ENCODE measurements at regions not wholly inside any gene's neighbourhood (a gene's known extent, or its start where the extent isn't known, plus 50 kb on each side); places are given as distances from the start of the nearest gene placed in this dataset.

DNA sequence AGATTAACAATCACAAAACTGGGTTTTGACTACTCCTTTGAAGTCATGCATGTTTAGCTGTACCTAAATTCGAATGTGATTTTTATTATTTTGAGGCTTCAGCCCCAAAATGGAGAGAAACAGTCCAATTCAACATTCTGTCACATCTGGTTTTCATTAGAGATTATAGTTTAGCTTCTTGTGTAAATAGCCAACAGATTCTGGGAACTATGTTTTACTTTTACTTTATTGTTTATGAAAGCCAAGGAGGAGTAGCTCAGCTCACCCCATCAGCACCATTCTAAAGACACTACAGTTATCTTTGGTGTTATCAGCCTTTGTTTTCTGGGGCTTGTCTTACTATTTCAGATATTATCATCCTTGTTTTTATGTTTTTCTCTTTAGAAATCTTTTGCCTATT is 465.0 kb upstream of the CWC22 start:
- TF ChIP-seq, protein P1, sequence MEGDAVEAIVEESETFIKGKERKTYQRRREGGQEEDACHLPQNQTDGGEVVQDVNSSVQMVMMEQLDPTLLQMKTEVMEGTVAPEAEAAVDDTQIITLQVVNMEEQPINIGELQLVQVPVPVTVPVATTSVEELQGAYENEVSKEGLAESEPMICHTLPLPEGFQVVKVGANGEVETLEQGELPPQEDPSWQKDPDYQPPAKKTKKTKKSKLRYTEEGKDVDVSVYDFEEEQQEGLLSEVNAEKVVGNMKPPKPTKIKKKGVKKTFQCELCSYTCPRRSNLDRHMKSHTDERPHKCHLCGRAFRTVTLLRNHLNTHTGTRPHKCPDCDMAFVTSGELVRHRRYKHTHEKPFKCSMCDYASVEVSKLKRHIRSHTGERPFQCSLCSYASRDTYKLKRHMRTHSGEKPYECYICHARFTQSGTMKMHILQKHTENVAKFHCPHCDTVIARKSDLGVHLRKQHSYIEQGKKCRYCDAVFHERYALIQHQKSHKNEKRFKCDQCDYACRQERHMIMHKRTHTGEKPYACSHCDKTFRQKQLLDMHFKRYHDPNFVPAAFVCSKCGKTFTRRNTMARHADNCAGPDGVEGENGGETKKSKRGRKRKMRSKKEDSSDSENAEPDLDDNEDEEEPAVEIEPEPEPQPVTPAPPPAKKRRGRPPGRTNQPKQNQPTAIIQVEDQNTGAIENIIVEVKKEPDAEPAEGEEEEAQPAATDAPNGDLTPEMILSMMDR (conservative IDR thresholded peaks at IDR 0.05; ENCODE audit: low read depth, low read length), result no peak
- DNase-seq (ENCODE audit: low read depth), result no peak
- no peak overlapping the region for H3K4me3 ChIP-seq (ENCODE audit: low read length)

DNA sequence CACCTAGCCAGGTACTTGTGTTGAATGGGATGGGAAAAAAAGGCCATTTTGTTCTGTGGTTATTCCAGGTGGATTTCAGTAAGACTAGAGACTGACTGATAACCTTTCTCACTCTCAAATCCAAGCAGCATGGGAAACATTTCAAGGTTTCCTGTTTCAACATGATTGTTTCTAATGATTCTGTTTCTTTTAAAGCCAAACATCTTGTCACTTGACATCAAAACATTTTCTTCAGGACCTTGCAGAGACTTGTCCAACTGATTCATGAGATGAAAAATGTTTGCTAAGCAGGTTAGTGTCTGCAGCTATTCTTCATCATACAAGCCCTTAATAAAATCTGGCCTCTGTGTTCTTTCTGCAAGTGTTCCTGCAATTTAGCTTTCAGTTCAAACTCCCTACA is 456.5 kb upstream of the CWC22 start:
- DNase-seq (ENCODE audit: low read depth), result no peak

GRCh38 chr2:180461761-180462160 is 454.7 kb upstream of the CWC22 start:
- DNase-seq (ENCODE audit: low read depth), result no peak
- TF ChIP-seq, protein P1 (conservative IDR thresholded peaks at IDR 0.05; ENCODE audit: low read depth, low read length), result no peak
- H3K4me3 ChIP-seq (ENCODE audit: low read length), result no peak overlapping the region

More for the DNA sequence above, 456.5 kb upstream of the CWC22 start:
- TF ChIP-seq, protein P1 (conservative IDR thresholded peaks at IDR 0.05; ENCODE audit: low read depth, low read length), result no peak
- no peak overlapping the region for H3K4me3 ChIP-seq (ENCODE audit: low read length)

- DNase-seq (ENCODE audit: low read depth), result no peak
- H3K4me3 ChIP-seq (ENCODE audit: low read length), result no peak overlapping the region
- TF ChIP-seq, protein P1 (conservative IDR thresholded peaks at IDR 0.05; ENCODE audit: low read depth, low read length), result no peak
Observed at GRCh38 chr2:180456801-180457200, 449.7 kb upstream of the CWC22 start.

GRCh38 chr2:180450841-180451240 is 443.7 kb upstream of the CWC22 start:
- DNase-seq (ENCODE audit: low read depth), result no peak
- no peak overlapping the region for H3K4me3 ChIP-seq (ENCODE audit: low read length)
- TF ChIP-seq, protein P1 (conservative IDR thresholded peaks at IDR 0.05; ENCODE audit: low read depth, low read length), result no peak

- H3K4me3 ChIP-seq (ENCODE audit: low read length), result no peak overlapping the region
- no peak for DNase-seq (ENCODE audit: low read depth)
- TF ChIP-seq, protein P1 (conservative IDR thresholded peaks at IDR 0.05; ENCODE audit: low read depth, low read length), result no peak
Observed at GRCh38 chr2:180449171-180449915, 442.2 kb upstream of the CWC22 start.

GRCh38 chr2:180446492-180446891 is 439.4 kb upstream of the CWC22 start:
- no peak overlapping the region for H3K4me3 ChIP-seq (ENCODE audit: low read length)
- TF ChIP-seq, protein P1 (conservative IDR thresholded peaks at IDR 0.05; ENCODE audit: low read depth, low read length), result no peak
- no peak for DNase-seq (ENCODE audit: low read depth)

Data from retinal pigment epithelial cell (primary cell).